SK-N-SH (cell line): ENCODE measurements at regions not wholly inside any gene's neighbourhood (a gene's known extent, or its start where the extent isn't known, plus 50 kb on each side); places are given as distances from the start of the nearest gene placed in this dataset.

ENCODE experiments used
- CHD2 ChIP-seq: fragments of 150-350 bp; IDR thresholded peaks from 2 replicates; pipeline ENCODE4 v1.6.1; 2018; ENCODE audit warnings: low read length; ENCODE audit not compliant: partially characterized antibody
- CTCF ChIP-seq: fragments of 200-600 bp; sonication (generic); IDR thresholded peaks from 2 replicates; pipeline ENCODE4 v1.6.1; 2017; ENCODE audit warnings: antibody characterized with exemption, mild to moderate bottlenecking, moderate library complexity
- ELF1 ChIP-seq: IDR thresholded peaks from 2 replicates; pipeline ENCODE4 v1.4.0; 2012
- EP300 ChIP-seq, 2 experiments: IDR thresholded peaks; 2 replicates each; pipeline versions ENCODE4 v1.4.0 to v1.6.1; 2012; ENCODE audit warnings: borderline replicate concordance in 1 of 2, low read depth in 1 of 2, low read length in 1 of 2
- EZH2phosphoT487 ChIP-seq: fragments of 200-600 bp; sonication (generic); IDR thresholded peaks from 2 replicates; pipeline ENCODE4 v1.6.1; 2017; ENCODE audit warnings: low read depth, mixed run types, mild to moderate bottlenecking, antibody characterized with exemption, moderate library complexity, borderline replicate concordance
- FOXJ3 ChIP-seq: sonication (generic); formaldehyde crosslinking; IDR thresholded peaks from 2 replicates; pipeline ENCODE4 v1.5.1; 2020; ENCODE audit warnings: mild to moderate bottlenecking, missing genetic modification reagents
- GATA2 ChIP-seq: sonication (generic); formaldehyde crosslinking; IDR thresholded peaks from 2 replicates; pipeline ENCODE4 v1.5.0; 2020; ENCODE audit warnings: mild to moderate bottlenecking, missing genetic modification reagents
- JUND ChIP-seq: IDR thresholded peaks from 2 replicates; pipeline ENCODE4 v1.4.0; 2012
- NFIC ChIP-seq: IDR thresholded peaks from 2 replicates; pipeline ENCODE4 v1.4.0; 2012; ENCODE audit warnings: borderline replicate concordance
- NRF1 ChIP-seq: IDR thresholded peaks from 2 replicates; pipeline ENCODE4 v1.6.1; 2012; ENCODE audit warnings: low read depth, mild to moderate bottlenecking, low read length
- POLR2AphosphoS5 ChIP-seq: IDR thresholded peaks from 2 replicates; pipeline ENCODE4 v1.6.1; 2012; ENCODE audit warnings: low read depth, low read length
- RAD21 ChIP-seq: IDR thresholded peaks from 2 replicates; pipeline ENCODE4 v1.6.1; 2012; ENCODE audit warnings: mild to moderate bottlenecking, low read length
- TAF1 ChIP-seq: IDR thresholded peaks from 2 replicates; pipeline ENCODE4 v1.6.1; 2012; ENCODE audit warnings: low read depth, mild to moderate bottlenecking, low read length, moderate library complexity, borderline replicate concordance
- TCF12 ChIP-seq: IDR thresholded peaks from 2 replicates; pipeline ENCODE4 v1.4.0; 2012
- USF1 ChIP-seq: IDR thresholded peaks from 2 replicates; pipeline ENCODE4 v1.4.0; 2012; ENCODE audit warnings: low read depth, borderline replicate concordance
- YY1 ChIP-seq: IDR thresholded peaks from 2 replicates; pipeline ENCODE4 v1.4.0; 2012; ENCODE audit warnings: low read depth, mild to moderate bottlenecking
- ZBTB33 ChIP-seq: IDR thresholded peaks from 2 replicates; pipeline ENCODE4 v1.4.0; 2012; ENCODE audit warnings: low read depth, borderline replicate concordance
- TF ChIP-seq, protein P1 (sequence below): IDR thresholded peaks from 2 replicates; pipeline ENCODE4 v1.4.0; 2012; ENCODE audit warnings: low read depth
- TF ChIP-seq, protein P2 (sequence below): fragments of 150-350 bp; IDR thresholded peaks from 2 replicates; pipeline ENCODE4 v1.6.1; 2016; ENCODE audit warnings: mild to moderate bottlenecking, low read depth, low read length
- TF ChIP-seq, protein P3 (sequence below): IDR thresholded peaks from 2 replicates; pipeline ENCODE4 v1.6.1; 2012; ENCODE audit warnings: mild to moderate bottlenecking, low read depth, low read length, moderate library complexity

GRCh38 chr14:61145903-61146481 is 135.1 kb downstream of the TMEM30B start (continued):
- peak; percentile 69 for TF ChIP-seq NFIC
- peak; percentile 45; the same call in 1 of the 2 replicates for TF ChIP-seq TCF12
- no peak for TF ChIP-seq USF1
- TF ChIP-seq YY1 = no peak
- TF ChIP-seq EZH2phosphoT487 = no peak
- peak; percentile 26; the same call in 1 of the 2 replicates for TF ChIP-seq TAF1
- peak; percentile 15; the same call in 1 of the 2 replicates for TF ChIP-seq POLR2AphosphoS5
- TF ChIP-seq, protein P1, sequence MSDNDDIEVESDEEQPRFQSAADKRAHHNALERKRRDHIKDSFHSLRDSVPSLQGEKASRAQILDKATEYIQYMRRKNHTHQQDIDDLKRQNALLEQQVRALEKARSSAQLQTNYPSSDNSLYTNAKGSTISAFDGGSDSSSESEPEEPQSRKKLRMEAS = peak; percentile 72; the same call in 1 of the 2 replicates
- TF ChIP-seq CTCF = no peak
- TF ChIP-seq JUND = no peak
- TF ChIP-seq FOXJ3 (CRISPR knock-in tag) = no peak; the same call in 1 of the 2 replicates
- no peak for TF ChIP-seq NRF1
- TF ChIP-seq, protein P2, sequence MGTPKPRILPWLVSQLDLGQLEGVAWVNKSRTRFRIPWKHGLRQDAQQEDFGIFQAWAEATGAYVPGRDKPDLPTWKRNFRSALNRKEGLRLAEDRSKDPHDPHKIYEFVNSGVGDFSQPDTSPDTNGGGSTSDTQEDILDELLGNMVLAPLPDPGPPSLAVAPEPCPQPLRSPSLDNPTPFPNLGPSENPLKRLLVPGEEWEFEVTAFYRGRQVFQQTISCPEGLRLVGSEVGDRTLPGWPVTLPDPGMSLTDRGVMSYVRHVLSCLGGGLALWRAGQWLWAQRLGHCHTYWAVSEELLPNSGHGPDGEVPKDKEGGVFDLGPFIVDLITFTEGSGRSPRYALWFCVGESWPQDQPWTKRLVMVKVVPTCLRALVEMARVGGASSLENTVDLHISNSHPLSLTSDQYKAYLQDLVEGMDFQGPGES = no peak
- TF ChIP-seq ZBTB33 = no peak
- peak; percentile 23 for TF ChIP-seq RAD21
- TF ChIP-seq ELF1 = no peak
- TF ChIP-seq, protein P3, sequence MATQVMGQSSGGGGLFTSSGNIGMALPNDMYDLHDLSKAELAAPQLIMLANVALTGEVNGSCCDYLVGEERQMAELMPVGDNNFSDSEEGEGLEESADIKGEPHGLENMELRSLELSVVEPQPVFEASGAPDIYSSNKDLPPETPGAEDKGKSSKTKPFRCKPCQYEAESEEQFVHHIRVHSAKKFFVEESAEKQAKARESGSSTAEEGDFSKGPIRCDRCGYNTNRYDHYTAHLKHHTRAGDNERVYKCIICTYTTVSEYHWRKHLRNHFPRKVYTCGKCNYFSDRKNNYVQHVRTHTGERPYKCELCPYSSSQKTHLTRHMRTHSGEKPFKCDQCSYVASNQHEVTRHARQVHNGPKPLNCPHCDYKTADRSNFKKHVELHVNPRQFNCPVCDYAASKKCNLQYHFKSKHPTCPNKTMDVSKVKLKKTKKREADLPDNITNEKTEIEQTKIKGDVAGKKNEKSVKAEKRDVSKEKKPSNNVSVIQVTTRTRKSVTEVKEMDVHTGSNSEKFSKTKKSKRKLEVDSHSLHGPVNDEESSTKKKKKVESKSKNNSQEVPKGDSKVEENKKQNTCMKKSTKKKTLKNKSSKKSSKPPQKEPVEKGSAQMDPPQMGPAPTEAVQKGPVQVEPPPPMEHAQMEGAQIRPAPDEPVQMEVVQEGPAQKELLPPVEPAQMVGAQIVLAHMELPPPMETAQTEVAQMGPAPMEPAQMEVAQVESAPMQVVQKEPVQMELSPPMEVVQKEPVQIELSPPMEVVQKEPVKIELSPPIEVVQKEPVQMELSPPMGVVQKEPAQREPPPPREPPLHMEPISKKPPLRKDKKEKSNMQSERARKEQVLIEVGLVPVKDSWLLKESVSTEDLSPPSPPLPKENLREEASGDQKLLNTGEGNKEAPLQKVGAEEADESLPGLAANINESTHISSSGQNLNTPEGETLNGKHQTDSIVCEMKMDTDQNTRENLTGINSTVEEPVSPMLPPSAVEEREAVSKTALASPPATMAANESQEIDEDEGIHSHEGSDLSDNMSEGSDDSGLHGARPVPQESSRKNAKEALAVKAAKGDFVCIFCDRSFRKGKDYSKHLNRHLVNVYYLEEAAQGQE = no peak
- TF ChIP-seq EP300 (IDR thresholded peaks at IDR 0.05; ENCODE audit: borderline replicate concordance in 1 of 2, low read depth in 1 of 2, low read length in 1 of 2) = peak; percentile 42 to 88; a peak in 3 of 4 replicates
- TF ChIP-seq CHD2 = peak; percentile 55
- TF ChIP-seq GATA2 (CRISPR knock-in tag) = no peak
- TF ChIP-seq, all 33 proteins: peak for 13
